Type B pancreatic cell (in vitro differentiated cells): ENCODE measurements at regions not wholly inside any gene's neighbourhood (a gene's known extent, or its start where the extent isn't known, plus 50 kb on each side); places are given as distances from the start of the nearest gene placed in this dataset.
"Not testable (repeated sequence)": the region's sequence is repeated elsewhere in the genome, so short reads cannot be mapped to it uniquely, and the experiment has no call there.

Experiments used
- DNase-seq: peaks from one replicate; pipeline ENCODE4 v3.0.0; 2021; ENCODE audit warnings: mixed read lengths; ENCODE audit not compliant: unreplicated experiment; ENCODE audit errors: extremely low spot score
- H3K27ac Mint-ChIP-seq: 2 replicates; pipeline ENCODE4 v1.8.0; 2021; ENCODE audit warnings: mild to moderate bottlenecking, mixed read lengths
- H3K27me3 Mint-ChIP-seq: 2 replicates; pipeline ENCODE4 v1.8.0; 2021; ENCODE audit warnings: mixed read lengths
- H3K36me3 Mint-ChIP-seq: 2 replicates; pipeline ENCODE4 v1.8.0; 2021; ENCODE audit warnings: mixed read lengths
- H3K4me1 Mint-ChIP-seq: one replicate; pipeline ENCODE4 v1.8.0; 2021; ENCODE audit warnings: mixed read lengths; ENCODE audit not compliant: unreplicated experiment
- H3K4me3 Mint-ChIP-seq: 2 replicates; pipeline ENCODE4 v1.8.0; 2021; ENCODE audit warnings: mild to moderate bottlenecking, mixed read lengths
- H3K9me3 Mint-ChIP-seq: 2 replicates; pipeline ENCODE4 v1.8.0; 2021; ENCODE audit warnings: mixed read lengths
- TF ChIP-seq, protein P1 (sequence below): fragments of 200-600 bp; sonication (generic); conservative IDR thresholded peaks from 2 replicates; pipeline ENCODE4 v1.5.0; 2021; ENCODE audit warnings: antibody characterized with exemption, mild to moderate bottlenecking

GRCh38 chr2:37760471-37760870 is 89.0 kb upstream of the CDC42EP3 start:
- TF ChIP-seq, protein P1, sequence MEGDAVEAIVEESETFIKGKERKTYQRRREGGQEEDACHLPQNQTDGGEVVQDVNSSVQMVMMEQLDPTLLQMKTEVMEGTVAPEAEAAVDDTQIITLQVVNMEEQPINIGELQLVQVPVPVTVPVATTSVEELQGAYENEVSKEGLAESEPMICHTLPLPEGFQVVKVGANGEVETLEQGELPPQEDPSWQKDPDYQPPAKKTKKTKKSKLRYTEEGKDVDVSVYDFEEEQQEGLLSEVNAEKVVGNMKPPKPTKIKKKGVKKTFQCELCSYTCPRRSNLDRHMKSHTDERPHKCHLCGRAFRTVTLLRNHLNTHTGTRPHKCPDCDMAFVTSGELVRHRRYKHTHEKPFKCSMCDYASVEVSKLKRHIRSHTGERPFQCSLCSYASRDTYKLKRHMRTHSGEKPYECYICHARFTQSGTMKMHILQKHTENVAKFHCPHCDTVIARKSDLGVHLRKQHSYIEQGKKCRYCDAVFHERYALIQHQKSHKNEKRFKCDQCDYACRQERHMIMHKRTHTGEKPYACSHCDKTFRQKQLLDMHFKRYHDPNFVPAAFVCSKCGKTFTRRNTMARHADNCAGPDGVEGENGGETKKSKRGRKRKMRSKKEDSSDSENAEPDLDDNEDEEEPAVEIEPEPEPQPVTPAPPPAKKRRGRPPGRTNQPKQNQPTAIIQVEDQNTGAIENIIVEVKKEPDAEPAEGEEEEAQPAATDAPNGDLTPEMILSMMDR: no peak
- H3K36me3 Mint-ChIP-seq: no peaks in the 10 kb centered on the region
- H3K4me1 Mint-ChIP-seq: no peaks in the 10 kb centered on the region
- H3K4me3 Mint-ChIP-seq: no peak overlapping the region
- H3K27ac Mint-ChIP-seq: no peak overlapping the region
- H3K9me3 Mint-ChIP-seq: peaks cover 4% of the 10 kb centered on the region
- DNase-seq: no peak
- peaks cover 3% of the 10 kb centered on the region for H3K27me3 Mint-ChIP-seq

- H3K27me3 Mint-ChIP-seq, H3K4me1 Mint-ChIP-seq, H3K9me3 Mint-ChIP-seq, H3K36me3 Mint-ChIP-seq, DNase-seq, H3K4me3 Mint-ChIP-seq, H3K27ac Mint-ChIP-seq: not testable (repeated sequence)
Measured at GRCh38 chr2:37762281-37762680, 90.8 kb upstream of the CDC42EP3 start.

DNA sequence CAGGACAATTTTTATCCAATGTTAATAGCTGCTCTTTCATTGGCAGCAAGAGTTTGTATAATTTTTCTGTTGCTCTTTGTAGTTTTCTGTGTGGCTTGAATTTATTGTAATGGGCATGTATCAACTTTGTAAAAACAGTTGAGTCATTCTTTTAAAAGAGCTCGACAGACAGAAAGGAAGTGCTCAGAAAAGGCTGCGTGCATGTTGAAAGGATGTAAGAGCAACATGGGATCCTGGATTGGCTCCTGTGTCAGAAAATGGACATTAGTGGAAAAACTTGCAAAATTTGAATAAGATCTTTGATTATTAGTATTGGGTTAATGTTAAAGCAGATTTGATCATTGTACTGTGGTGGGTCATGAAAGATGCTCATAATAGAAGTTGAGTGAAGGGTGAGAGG is 93.3 kb upstream of the CDC42EP3 start:
- Mint-ChIP-seq H3K36me3 (peaks cover 4% of the 10 kb centered on the region), H3K27ac (no peak overlapping the region), H3K9me3 (peaks cover 12% of the 10 kb centered on the region), H3K27me3 (peaks cover 3% of the 10 kb centered on the region), H3K4me3 (no peak overlapping the region), H3K4me1 (peaks cover 28% of the 10 kb centered on the region)
- DNase-seq: no peak
- TF ChIP-seq, protein P1: no peak

GRCh38 chr2:37766106-37766505 is 94.7 kb upstream of the CDC42EP3 start:
- TF ChIP-seq, protein P1: no peak
- Mint-ChIP-seq H3K27me3 (no peaks in the 10 kb centered on the region), H3K4me1 (peaks cover 29% of the 10 kb centered on the region), H3K4me3 (peak overlapping the region; percentile 32), H3K9me3 (peaks cover 12% of the 10 kb centered on the region), H3K27ac (peak overlapping the region; percentile 39), H3K36me3 (peaks cover 4% of the 10 kb centered on the region)
- no peak for DNase-seq

- Mint-ChIP-seq H3K9me3 (peaks cover 12% of the 10 kb centered on the region), H3K4me3 (no peak overlapping the region), H3K4me1 (peaks cover 38% of the 10 kb centered on the region), H3K27me3 (no peaks in the 10 kb centered on the region), H3K36me3 (peaks cover 4% of the 10 kb centered on the region), H3K27ac (no peak overlapping the region)
- no peak for DNase-seq
- TF ChIP-seq, protein P1: no peak
Measured at GRCh38 chr2:37767046-37767445, 95.6 kb upstream of the CDC42EP3 start.

DNA sequence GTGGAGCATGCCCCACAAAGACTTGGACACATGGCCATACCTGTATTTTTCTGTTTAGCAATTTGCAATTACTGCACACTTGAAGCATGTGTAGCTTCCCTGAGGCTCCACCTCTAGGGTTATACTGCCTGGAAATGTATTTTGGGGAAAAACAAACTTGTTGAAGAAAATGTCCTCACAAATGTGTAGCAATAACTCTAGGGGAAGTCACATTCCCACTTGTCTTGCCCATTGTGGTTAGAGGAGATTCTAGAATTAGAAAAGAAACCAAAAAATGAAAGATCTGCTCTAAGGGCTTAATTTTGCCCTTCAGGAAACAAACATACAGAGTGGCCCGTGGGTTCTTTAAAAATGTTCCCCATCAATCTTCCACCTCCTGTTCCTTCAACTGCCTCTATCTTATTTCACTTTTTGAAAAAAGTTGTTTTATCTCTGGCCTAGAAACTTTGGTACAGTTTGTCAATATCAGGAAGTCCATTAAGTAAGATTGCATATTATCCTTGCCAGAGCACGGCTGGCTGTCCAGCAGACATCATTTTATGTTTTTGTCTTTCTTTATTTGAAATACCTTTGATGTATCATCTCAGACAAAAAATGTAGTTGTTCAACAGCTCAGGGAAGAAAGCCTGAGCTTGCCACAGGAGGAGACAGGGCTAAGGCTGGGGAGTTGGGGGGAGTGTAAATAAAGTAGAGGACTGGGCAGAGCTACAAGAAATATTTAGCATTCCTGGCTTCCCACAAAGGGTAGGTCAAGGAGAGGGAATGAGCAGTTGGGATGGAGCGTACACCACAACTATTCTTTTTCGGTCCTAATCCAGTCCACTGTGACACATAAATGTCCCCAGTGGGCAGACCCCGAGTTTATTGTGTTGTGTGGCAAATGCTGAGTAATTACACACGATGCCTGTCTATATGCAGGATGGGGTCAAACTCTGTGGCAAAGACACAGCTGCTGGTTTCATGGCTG is 96.8 kb upstream of the CDC42EP3 start:
- Mint-ChIP-seq H3K9me3 (peaks cover 7% of the 10 kb centered on the region), H3K27ac (peak overlapping the region; percentile 58), H3K4me1 (peaks cover 46% of the 10 kb centered on the region), H3K36me3 (peaks cover 4% of the 10 kb centered on the region), H3K4me3 (peak overlapping the region; percentile 36), H3K27me3 (no peaks in the 10 kb centered on the region)
- TF ChIP-seq, protein P1: no peak
- DNase-seq: no peak
